ENCODE measurements at regions not wholly inside any gene's neighbourhood (a gene's known extent, or its start where the extent isn't known, plus 50 kb on each side); places are given as distances from the start of the nearest gene placed in this dataset.

DNA sequence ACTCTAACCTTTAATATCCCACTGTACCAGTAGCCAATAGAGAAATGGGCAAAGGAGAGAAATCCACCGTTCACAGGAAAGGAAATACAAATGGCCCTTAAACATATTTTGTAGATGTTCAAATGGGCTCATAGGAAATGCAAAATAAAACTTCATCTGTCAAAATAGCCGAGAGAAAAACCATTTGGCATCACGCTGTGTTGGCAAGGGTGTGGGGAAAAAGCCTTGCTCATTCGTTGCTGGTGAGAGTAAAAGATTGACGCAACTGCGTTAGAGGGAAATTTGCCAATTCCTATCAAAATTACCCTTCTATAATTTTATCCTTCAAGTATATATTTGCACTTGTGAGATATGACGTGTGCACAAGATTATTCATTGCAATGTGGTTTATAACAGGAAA lies 131.9 kb downstream of the EIF4E start:
- CTCF ChIA-PET = no interaction called here
- Histone ChIP-seq H2BK5ac (ENCODE audit: low read depth, low read length, poor library complexity, severe bottlenecking) (no peak overlapping the region), H4K91ac (ENCODE audit: insufficient read depth, low read depth, low read length) (no peak overlapping the region), H3K9ac (ENCODE audit: low read depth, low read length) (no peak overlapping the region), H4K5ac (ENCODE audit: low read depth, low read length) (no peak overlapping the region), H3K14ac (replicated peaks; ENCODE audit: low read depth, low read length) (no peak overlapping the region), H3K4me2 (ENCODE audit: low read depth, low read length) (no peak overlapping the region), H3K36me3 (ENCODE audit: control insufficient read depth, insufficient read depth, low read length) (no peaks in the 10 kb centered on the region), H2BK15ac (ENCODE audit: low read depth, low read length) (no peak overlapping the region), H2AFZ (replicated peaks; ENCODE audit: low read length, poor library complexity) (no peak overlapping the region), H3K79me1 (ENCODE audit: low read depth in 1 of 2, low read length in 2 of 2) (no peaks in the 10 kb centered on the region), H2AK5ac (ENCODE audit: low read depth, low read length) (no peak overlapping the region), H3K9me1 (ENCODE audit: insufficient read depth, low read length) (no peaks in the 10 kb centered on the region), H2AK9ac (replicated peaks; ENCODE audit: low read depth, low read length, poor library complexity) (no peak overlapping the region), H2BK120ac (ENCODE audit: low read depth, low read length) (no peak overlapping the region), H3K27ac (ENCODE audit: insufficient read depth, low read length) (no peak overlapping the region), H2BK20ac (ENCODE audit: low read depth, low read length) (no peak overlapping the region), H3K56ac (ENCODE audit: extremely low read depth, insufficient read depth, low read length) (no peak overlapping the region), H3K4ac (ENCODE audit: low read depth, low read length) (no peak overlapping the region), H4K20me1 (ENCODE audit: insufficient read depth, low read length) (no peaks in the 10 kb centered on the region), H3K23ac (ENCODE audit: low read depth, low read length) (no peak overlapping the region), H3K18ac (ENCODE audit: low read depth, low read length) (no peak overlapping the region), H3K4me1 (ENCODE audit: control insufficient read depth, insufficient read depth, low read length) (no peaks in the 10 kb centered on the region), H3K27me3 (ENCODE audit: control insufficient read depth, insufficient read depth, low read length) (peaks cover 10% of the 10 kb centered on the region), H4K8ac (ENCODE audit: low read depth in 2 of 2, low read length in 2 of 2) (no peak overlapping the region), H3K9me3 (ENCODE audit: control insufficient read depth, insufficient read depth, low read length) (no peaks in the 10 kb centered on the region), H3K4me3 (ENCODE audit: insufficient read depth, low read depth, low read length) (no peak overlapping the region)
- WGBS, 2 experiments (ENCODE audit: extremely low coverage in 2 of 2, insufficient read length in 1 of 2) = no CpG with 5 or more reads among the region's 7 CpGs
- intact Hi-C loops (cut with micrococcal nuclease) (no loop called here), dilution Hi-C loops (cut with HindIII; ENCODE audit: low sequenced_read_pairs, unreplicated experiment) (no loop called here), in situ Hi-C loops (cut with MboI; ENCODE audit: low sequenced_read_pairs) (no loop called here)
- ATAC-seq (ENCODE audit: low read depth) (no peak), DNase-seq (no peak)
- POLR2A ChIA-PET (ENCODE audit: unreplicated experiment) = no interaction called here
- TF ChIP-seq MAFK (IDR thresholded peaks at IDR 0.05; ENCODE audit: low read depth, low read length) = no peak
- TF ChIP-seq MAZ (IDR thresholded peaks at IDR 0.05; ENCODE audit: borderline replicate concordance, low read depth, low read length) = no peak
- no peak for TF ChIP-seq MXI1 (IDR thresholded peaks at IDR 0.05; ENCODE audit: borderline replicate concordance, low read depth, low read length)
- no peak for TF ChIP-seq NFE2L2 (IDR thresholded peaks at IDR 0.05; ENCODE audit: low read depth, low read length)
- TF ChIP-seq RCOR1 (IDR thresholded peaks at IDR 0.05; ENCODE audit: insufficient replicate concordance, low read length) = no peak
- TF ChIP-seq CHD1 (IDR thresholded peaks at IDR 0.05; ENCODE audit: low read depth, low read length) = no peak
- TF ChIP-seq CEBPB (IDR thresholded peaks at IDR 0.05; ENCODE audit: low read depth, low read length) = no peak
- BruUV-seq (replicated peaks) = no TSS peak
